ENCODE measurements at regions not wholly inside any gene's neighbourhood (a gene's known extent, or its start where the extent isn't known, plus 50 kb on each side); places are given as distances from the start of the nearest gene placed in this dataset.

DNA sequence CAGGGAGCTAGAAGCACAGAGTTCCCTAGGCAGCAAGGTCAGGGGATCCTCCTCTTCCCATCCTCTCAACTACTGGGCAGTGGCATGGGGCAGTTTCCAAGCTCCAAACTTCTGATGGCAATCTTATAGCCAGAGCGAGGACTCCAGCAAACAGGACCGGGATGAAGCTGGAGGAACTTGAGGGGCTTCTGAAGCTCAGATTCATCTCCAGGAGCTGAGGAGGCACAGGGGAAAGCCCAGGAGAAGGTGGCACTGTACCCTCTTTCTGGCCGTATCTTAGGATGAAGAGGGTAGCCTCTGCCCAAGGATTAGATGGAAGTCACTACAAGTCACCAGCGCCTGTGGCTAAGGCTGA is 50.0 kb upstream of the RPL38 start:
- TF ChIP-seq, protein P1, sequence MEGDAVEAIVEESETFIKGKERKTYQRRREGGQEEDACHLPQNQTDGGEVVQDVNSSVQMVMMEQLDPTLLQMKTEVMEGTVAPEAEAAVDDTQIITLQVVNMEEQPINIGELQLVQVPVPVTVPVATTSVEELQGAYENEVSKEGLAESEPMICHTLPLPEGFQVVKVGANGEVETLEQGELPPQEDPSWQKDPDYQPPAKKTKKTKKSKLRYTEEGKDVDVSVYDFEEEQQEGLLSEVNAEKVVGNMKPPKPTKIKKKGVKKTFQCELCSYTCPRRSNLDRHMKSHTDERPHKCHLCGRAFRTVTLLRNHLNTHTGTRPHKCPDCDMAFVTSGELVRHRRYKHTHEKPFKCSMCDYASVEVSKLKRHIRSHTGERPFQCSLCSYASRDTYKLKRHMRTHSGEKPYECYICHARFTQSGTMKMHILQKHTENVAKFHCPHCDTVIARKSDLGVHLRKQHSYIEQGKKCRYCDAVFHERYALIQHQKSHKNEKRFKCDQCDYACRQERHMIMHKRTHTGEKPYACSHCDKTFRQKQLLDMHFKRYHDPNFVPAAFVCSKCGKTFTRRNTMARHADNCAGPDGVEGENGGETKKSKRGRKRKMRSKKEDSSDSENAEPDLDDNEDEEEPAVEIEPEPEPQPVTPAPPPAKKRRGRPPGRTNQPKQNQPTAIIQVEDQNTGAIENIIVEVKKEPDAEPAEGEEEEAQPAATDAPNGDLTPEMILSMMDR (IDR thresholded peaks at IDR 0.05; ENCODE audit: low read length) = no peak
- no peak for TF ChIP-seq EZH2 (IDR thresholded peaks at IDR 0.05; ENCODE audit: borderline replicate concordance, low read length)

Data from OCI-LY1 (cell line).